Stimulated activated CD8-positive, alpha-beta memory T cell treated with anti-CD3 and anti-CD28 coated beads, Interleukin-2, amount 100 ng/mL, for 48 hours (primary cell): ENCODE measurements at regions not wholly inside any gene's neighbourhood (a gene's known extent, or its start where the extent isn't known, plus 50 kb on each side); places are given as distances from the start of the nearest gene placed in this dataset.

Experiments used
- DNase-seq, 2 donors: peaks; one replicate each; pipeline ENCODE4 v3.0.0-alpha.2; 2020; ENCODE audit warnings: low read depth in 2 of 2

DNA sequence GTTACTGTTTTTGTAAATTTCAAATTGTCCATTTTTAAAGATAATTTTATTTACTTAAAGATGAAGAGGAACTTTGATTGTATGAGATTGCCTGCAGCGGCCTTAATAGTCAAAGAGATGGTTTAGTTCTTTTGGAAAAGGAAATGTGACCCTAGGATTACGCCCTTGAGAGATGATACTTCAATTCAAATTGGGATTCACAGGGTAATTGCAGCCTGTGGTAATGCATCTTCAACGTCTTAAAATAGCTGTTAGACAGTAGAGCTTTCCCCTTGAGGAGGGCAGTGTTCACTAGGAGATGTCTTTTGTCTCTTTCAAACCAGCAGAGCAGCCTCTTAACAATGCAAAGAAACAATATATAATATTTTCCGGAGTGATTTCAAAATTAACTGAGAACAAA, 127.1 kb downstream of the TAF11L14 start:
- no peak for DNase-seq

DNA sequence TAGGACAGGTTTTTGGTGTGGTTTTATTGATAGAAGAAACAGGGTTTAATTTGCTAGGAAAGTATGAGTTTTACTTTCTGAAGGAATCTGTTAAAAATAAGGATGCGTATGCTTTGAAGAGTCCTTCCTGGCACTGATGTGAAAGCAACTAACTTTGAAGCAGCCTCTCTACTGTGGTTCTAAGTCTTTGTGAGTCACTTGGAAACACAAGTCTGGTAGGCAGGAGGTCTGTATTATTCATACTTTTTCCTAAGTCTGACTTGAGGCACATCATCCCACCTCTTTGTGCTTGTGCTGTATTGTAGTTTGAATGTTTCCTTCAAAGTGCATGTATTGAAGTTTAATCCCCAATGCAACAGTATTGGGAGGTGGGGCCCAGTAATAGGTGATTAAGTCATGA, 129.0 kb downstream of the TAF11L14 start:
- no peak for DNase-seq

DNA sequence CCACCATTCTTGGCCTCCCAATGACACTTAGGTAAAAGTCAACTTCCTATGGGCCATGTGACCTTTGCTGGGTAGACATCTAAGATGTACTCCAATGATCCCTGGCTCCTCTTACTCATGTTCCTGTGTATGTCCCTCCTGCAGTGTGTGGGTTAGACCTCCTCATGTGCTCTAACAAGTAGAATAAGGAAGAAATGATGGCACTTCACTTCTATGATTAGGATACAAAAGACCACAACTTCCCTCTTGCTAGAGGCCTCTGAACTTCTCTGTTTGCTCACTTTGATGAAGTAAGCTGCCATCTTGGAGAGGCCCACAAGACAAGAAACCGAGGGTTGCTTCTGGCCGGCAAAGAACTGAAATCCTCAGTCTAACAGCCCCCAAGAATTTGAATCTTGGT, 131.8 kb downstream of the TAF11L14 start:
- DNase-seq: no peak

DNA sequence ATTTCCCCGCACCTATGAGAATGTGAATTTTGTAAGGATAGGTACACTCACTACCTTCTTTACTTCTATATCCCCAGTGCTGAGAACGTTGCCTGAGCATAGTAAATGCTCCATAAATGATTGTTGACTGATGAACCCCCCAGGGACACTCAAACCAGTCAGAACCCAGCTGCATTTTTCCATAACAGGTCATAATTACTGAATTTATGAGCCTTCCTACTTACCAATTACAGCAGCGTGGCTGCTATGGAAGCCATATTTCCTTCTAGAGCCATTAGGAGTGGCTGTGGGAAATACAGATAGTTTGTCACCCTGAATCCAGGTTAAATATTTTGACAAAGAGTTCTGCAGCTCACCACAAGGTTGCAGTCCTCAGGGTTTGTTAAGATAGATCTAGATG, 135.0 kb downstream of the TAF11L14 start:
- no peak for DNase-seq

DNA sequence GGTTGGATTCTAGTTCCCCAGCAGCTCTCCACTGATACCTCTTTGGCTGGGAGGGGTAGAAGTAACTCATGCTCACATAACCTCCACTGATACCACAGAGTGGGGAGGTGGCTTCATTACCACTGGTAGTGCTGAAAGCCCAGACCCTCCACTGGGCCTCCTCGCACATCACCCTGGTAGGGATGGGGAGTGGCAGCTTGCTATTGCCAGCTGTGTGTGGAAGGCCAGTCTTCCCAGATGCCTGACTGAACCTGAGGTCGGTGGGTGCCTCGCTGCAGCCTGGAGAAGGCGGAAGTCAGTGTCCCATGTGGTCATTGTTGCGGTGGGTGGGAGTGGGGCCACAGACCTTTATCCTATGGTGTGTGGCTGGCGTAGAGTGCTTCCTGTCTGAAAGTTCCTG, 138.0 kb downstream of the TAF11L14 start:
- no peak for DNase-seq

DNA sequence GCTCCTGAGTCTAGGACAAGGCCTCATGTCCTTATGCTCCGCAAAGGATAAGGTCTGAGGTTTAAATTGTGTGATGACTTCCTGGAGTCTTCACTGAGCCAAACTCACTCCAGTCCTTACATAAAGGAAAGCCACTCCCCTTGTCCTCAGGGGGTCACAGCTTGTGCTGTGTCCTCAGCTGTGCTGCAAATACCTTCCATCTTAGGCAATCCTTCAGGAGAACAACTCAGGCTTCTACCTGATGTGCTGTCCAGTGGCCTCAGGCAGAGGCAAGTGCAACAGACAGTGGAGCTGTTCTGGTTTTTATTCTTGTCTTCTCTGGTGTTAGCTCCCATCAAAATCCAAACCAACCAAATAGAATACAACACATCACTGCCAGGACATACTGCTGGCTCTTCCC, 151.5 kb downstream of the TAF11L14 start:
- DNase-seq: no peak

DNA sequence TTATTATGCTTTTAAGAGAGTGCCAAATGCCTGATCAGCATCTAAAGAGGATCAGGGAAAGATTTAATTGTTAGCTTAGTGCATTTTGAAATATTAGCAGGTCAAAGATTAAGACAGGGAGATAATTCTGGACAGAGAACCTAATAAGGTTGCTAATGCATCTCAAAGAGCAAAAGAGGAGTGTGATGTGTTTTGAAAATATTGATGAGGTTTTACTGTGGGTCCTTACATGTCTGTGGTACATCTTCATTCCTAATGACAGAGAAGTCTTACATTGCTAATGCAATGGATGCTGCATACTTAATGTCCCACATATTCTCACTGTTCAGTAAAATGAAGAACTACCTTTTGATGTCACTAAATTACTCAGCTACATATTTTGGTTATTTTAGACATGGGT, 154.1 kb downstream of the TAF11L14 start:
- no peak for DNase-seq

DNA sequence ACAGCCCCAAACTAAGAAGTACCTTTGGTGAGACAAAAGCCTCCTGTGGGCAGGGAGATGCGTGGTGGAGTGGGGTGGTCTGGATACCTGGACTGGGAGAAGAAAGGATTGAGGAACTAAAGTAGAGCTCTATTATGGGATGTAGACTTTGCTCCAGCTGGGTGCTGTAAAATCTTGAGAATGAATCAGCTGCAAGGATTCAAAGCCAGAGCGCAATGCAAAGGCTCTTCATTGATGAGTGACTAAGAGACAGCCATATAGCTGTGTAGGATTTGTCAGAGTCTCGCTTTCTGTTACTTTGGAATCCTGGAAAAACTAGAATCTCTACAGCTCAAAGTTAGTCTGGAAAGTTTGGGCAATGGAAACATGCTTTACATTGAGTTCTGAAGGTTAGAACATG, 159.9 kb downstream of the TAF11L14 start:
- DNase-seq: no peak

DNA sequence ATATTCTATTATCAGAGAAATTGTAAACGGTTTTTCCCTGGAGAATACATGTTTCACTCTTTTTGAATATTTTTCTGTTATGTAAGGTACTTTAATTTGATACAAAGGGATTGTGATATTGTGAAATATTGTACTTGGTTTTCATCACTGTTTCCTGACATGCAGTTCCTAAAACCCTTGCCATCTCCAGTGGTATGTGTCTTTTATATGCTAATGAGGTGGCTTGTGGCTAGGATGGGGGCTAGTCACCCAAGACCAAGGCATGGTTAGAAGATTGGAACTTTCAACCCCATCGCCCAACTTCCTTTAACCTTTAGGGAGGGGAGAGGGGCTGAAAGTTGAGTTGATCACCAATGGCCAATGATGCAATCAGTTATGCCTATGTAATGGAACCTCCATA, 160.6 kb downstream of the TAF11L14 start:
- no peak for DNase-seq

DNA sequence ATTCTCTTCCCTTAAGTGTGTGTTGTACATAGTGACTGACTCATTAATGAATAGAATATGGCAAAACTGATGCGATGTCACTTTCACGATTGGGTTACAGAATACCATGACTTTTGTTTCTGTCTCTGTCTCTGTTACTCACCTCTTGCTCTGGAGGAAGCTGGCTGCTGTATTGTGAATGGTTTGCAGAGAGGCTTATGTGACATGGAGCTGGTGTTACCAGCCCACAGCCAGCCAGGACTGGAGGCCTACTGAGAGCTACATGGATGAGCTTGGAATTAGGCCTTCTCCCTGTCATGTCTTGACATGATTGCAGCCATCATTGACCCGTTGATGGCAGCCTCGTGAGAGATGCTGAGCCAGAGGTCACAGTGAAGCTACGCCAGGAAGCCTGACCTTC, 161.9 kb downstream of the TAF11L14 start:
- DNase-seq: no peak

DNA sequence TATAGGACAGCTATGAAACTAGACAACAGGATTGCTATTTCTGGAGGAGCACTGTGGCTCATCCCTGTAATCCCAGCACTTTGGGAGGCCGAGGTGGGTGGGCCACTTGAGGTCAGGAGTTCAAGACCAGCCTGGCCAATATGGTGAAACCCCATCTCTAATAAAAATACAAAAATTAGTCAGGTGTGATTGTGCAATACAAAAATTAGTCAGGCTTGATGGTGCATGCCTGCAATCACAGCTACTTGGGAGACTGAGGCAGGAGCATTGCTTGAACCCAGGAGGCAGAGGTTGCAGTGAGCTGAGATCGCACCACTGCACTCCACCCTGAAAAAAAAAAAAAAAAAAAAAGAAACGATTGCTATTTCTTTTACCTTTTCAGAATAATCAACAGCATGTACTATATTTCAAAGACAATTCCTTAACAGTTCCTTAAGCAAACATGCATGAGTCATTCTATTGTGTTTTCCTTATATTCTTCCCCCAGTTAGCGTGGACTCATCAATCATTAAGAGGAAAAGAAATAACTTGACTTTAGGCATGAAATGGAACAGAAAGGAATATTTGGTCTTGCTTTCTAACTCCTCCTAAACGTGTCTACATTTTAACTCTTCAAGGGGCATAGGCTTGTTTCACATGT, 162.6 kb downstream of the TAF11L14 start:
- DNase-seq: no peak

DNA sequence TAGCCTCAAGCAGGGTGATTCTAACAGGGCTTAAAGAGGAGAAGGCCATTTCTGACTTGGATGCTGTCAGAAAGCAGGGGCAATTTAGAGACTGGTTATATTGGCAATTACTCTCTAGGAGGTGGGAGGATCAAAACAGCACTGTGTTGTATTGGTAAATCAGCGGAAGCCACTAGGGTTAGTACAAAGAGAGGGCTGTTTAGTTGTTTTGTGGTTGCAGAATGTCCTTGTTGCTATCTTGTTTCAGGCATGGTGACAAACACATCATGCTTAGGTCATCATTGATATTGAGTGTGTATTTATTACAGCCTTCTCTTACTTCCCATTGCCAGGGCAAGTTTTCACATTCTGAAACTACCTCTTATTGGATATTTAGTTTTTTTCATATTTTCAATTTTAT, 165.3 kb downstream of the TAF11L14 start:
- DNase-seq: no peak

DNA sequence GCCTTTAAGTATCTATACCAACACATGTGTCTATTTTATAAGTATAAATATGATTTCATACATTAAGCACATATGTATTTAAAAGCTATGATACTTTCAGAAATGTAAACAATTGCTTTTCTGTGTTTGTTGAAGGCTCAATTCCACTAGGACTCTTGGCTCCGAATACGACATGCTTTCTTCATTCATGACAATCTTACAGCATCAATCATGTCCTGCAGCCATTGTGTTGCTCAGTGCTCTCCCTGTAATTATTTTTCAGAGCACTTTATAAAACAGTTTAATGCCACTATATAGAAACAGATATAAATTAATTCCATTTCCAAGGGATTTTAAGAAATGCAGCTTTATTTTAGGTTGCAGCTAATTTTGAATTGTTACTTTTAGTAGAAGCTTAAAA, 167.3 kb downstream of the TAF11L14 start:
- DNase-seq: no peak

DNA sequence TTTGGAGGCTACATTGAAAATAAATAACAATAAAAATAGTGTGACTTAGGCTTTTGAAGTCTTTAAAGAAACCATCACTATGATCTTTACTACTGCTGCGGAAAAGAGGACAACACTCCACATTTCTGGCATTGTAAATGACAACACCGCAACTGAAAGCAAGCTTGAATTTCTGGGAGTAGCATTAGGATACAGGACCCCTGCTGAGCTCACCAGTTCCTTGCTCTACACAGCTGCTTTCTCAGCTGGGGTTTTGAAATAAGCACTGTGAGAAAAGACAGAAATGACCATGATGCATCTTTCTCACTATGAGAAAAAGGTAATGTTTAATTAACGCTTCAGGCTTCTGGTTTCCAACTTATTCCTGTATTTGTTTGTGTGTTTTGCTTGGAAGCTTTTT, 168.0 kb downstream of the TAF11L14 start:
- no peak for DNase-seq

DNA sequence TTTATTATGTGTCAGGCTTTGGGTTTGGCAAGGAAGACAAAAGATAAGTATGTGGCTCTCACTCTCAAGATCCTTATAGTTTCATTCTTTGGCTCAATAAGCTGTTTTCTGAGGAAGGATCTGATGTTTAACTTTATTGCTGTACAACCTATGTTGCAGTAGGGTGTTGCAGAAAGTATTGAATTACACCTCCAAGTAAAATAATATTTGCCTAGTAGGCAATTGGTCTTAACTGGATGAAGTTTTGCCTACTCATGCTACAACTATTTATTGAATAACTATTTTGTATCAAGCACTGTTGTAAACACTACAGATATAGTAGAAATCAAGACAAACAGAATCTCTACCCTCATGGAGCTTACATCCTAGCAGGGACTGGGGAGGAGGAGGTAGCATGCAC, 169.7 kb downstream of the TAF11L14 start:
- DNase-seq: no peak

DNA sequence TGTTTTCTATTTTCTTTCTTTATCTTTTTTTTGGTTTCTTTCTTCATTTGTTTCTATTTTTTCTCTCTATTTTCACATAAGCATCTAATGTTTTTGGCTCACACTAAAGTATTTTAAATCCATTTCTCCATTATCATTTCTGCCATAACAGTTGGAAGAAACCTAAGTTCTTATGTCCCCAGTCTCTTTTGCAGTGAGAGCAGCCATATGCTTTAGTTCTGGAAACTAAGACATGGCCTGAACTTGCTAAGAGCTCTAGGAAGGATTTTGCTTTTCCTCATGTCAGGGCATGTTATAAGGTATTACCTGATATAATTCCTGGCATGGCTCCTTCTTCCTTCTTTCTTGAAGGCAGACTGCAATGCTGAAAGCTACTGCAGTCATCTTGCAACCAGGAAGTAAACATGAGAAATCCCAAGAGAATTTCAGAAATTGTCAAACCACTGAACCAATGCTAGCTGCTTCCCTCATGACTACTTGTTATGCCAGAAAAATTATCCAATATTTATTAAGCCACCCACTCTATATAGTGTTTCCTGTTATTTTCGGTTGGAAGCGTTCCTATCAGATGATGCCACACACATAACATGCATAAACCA, 171.1 kb downstream of the TAF11L14 start:
- no peak for DNase-seq

DNA sequence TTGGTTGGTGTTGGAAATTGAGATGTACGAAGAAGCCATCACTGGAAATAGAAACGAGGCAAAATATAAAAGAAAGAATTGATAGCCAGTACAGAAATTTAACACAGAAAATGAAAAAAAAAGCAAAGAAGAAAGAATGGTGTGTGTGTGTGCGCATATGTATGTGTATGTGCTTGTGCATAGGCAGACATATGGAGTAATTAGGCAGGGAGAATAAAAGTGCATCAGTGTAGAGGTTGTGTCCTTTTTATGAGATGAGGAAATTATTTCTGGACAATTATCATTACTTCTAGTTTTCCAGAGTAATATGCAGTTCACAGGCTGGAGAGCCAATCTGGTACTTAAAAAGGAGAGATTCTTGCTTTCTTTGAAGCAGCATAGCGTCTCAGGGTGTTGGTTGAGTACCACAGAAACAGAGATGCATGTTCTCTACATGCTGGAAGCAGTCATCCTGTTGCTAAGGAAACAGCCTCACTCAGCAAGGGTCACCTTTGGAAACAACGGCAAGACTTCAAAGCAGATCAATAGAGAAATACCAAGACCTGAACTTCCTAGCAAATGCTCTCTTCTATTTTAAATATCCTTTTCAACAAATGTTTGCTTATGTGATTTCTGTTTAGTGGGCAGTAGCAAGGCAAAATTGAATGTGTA, 172.7 kb downstream of the TAF11L14 start:
- DNase-seq: no peak

DNA sequence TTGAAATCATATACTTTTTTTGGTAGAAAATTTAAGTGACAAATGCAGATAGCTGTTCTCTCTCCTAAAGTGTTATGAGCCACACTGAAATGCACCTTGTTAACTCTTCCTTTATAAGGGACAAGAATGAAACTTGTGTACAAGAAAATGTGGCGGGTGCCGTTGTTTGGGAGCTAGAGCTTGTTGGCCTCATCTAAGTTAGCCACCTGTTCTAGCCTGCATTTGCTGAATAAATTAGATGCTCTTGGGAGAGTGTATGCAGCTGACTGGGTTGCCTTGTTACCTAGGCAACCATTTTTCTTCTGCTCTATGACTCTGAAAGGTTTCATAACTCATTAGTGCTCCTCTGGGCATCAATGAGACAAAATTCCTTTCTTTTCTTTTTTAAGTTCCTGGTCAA, 174.3 kb downstream of the TAF11L14 start:
- no peak for DNase-seq

DNA sequence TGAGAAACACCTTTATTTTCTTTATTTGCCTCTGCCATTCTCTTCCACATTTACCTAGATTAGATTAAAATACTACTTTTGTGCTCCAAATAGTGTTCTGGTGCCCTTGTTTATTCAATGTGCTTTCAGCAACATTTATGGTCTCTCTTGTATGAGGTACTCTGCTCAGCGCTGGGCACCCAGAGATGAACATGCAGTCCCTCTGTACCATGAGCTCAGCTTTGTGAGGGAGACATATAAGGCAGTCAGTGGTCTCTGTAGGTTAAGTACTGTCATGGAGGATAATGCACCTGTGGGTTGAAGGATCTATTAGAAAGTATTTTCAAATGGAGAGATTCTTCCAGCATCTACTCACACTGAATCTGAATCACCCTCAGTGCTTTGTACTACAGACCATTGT, 176.5 kb downstream of the TAF11L14 start:
- no peak for DNase-seq

DNA sequence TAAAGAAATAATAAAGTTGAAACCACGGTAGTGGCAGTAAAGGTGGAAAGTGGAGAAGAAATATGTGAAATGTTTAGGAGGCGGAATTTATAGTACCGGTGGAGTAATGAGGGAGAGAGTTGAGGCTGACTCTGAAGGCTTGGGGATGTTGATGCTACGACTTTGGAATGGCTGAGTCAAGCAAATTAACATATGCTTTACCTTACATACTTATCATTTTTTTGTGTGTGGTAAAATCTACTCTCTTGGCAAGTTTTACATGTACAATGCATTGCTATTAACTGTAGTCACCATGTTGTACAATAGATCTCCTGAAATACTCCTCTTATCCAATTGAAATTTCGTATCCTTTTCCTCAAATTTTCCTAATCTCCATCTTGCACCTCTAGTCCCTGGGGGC, 179.0 kb downstream of the TAF11L14 start:
- DNase-seq: no peak

DNA sequence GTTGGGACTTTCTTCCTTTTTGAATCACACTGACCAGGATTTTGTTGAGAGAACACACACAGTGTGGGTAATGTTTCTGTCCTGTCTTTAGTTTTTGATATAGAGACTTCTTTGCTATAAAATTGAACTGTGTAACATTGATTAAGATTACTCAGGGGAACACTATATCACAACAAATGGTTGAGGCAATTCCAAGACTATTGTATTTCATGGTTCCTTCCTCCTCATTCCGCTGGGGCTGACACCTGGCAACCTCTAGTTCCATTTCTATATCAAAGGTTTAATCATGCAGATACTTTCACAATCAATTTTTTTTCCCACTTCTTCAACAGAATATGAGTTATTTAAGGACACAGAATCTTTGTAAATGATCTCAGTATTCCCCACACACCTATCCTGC, 182.2 kb downstream of the TAF11L14 start:
- no peak for DNase-seq

DNA sequence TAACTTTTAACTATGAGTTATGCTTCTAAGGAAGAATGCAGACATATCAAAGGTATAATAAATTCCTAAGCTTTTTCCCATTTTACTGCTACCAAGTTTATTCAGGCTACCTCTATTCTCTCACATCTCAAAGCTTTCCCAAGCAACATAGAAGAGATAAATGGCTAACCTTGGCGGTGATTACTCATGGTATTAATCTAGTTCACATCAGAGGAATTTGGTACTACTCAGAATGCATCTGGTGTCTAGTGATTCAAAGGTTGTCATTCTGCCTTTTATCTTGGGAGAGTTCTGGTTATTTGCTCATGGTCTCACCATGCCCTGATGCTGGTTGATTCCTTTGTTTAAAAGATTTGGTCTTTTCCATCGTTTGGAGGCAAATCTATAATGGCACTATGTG, 182.7 kb downstream of the TAF11L14 start:
- DNase-seq: no peak

DNA sequence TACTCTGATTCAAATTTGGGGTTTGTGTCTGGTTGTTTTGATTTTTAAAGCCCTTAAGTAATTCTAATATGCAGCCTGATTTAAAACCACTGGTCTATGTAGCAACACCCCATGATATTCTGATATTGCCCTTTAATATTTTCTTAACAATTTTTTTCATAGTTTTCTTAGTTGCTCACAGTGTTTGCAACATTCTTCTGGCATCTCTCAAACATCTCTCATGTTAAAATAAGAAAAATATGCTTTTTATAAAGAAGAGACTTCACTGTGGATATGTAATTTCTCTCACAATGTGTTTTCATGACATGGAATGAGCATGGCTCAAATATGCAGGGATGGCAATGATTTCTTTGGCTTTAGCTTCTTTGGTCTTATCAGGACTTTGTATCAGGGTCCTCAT, 183.7 kb downstream of the TAF11L14 start:
- DNase-seq: no peak

DNA sequence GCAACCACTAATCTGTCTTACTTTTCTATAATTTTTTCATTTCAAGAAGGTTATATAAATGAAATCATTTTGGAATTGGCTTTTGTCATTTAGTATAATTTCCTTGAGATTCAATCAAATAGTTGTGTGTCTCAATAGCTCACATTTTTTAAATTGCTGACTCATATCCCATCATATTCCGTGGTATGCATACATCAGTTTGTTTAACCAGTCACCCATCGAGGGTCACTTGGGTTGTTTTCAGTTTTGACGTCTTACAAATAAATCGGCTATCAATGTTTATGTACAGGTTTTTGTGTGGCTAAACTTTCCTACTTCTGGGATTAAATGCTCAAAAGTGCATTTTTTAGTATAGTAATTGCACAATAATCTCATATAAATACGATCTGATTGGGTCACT, 185.5 kb downstream of the TAF11L14 start:
- no peak for DNase-seq
